ENCODE measurements at regions not wholly inside any gene's neighbourhood (a gene's known extent, or its start where the extent isn't known, plus 50 kb on each side); places are given as distances from the start of the nearest gene placed in this dataset.

DNA sequence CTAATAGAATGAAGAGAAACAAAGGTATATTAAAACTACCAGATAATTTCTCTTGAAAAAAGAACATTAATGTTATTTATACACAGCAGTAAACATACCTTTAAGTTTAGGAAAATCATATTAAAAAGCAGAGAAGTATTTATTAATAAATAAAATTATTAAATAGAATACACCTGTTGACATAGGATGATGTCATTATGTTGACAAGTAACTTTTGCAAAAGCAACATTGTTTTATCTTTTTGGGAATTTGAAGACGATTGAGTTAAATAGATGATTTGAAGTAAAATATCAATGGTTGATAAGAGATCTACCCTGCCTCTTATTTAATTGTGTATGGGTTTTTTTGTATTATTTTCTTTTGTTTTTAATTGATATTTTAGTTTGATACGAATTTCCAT lies 711.1 kb upstream of the NUDT12 start:
- H3K9me3 Mint-ChIP-seq, result peaks cover 0 to 15% (median 12%) of the 10 kb centered on the region in 6 donors
- H3K27me3 Mint-ChIP-seq (ENCODE audit: low read depth in 3 of 3), result peaks cover 0 to 1% (median 0%) of the 10 kb centered on the region in 3 donors
- no peak overlapping the region for H3K27ac Mint-ChIP-seq
- DNase-seq, result no peak
- no peaks in the 10 kb centered on the region for H3K36me3 Mint-ChIP-seq
- no peak overlapping the region for H3K4me3 Mint-ChIP-seq
- H3K4me1 Mint-ChIP-seq, result no peaks in the 10 kb centered on the region

DNA sequence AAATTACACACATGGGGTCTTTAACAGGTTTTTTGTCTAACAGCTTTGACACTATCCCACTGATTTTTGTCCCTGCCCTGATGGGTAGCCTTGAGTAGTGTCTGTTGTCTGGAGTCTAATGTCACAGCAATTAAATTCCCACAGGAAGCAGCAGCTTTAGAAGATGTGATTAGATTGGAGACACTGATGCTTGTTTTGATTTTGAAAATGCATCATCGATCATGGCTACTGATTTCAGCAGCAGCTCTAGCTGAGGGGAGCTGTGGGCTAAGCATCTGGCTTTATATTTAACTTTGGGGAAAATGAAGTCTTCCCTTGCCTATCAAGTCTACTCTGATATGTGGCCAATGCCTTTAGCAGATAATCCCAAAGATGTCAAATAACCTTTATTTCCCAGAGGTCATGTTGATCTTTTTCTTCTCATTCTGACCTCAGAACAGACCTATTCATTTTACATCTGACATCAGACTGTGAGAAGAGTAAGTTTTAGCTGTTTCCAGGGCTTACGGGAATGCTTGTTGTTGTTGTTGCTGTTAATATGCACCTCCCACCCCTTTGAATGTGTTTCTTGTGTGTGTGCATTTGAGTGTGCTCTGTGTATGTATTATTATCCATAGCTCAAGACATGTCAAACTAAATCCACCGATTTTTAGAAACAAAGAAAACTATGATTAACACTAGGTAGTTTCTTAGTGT lies 704.9 kb upstream of the NUDT12 start:
- Mint-ChIP-seq H3K4me3 (no peak overlapping the region), H3K9me3 (peaks cover 2 to 34% (median 10%) of the 10 kb centered on the region in 6 donors), H3K27ac (no peak overlapping the region), H3K36me3 (no peaks in the 10 kb centered on the region), H3K4me1 (no peaks in the 10 kb centered on the region), H3K27me3 (ENCODE audit: low read depth in 3 of 3) (peaks cover 0 to 1% (median 0%) of the 10 kb centered on the region in 3 donors)
- DNase-seq, result no peak

DNA sequence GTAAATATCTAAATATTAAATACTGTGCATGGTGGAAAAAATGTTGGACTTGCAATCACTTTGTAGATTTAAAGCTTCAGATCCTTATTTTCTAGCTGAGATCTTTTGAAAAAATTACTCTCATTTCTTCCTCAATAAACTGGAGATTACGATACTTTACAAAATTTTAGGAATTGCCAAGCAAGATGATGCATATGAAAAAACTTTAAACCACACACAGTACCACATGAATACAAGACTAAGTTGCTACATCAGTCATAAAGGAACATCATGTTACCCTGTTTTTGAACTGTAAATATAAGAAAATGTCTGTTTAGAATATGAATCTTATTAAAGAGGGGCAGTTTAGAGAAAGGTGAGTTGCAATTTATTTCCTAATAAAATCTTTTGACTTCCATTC lies 703.6 kb upstream of the NUDT12 start:
- Mint-ChIP-seq H3K27ac (no peak overlapping the region), H3K36me3 (no peaks in the 10 kb centered on the region), H3K4me1 (no peaks in the 10 kb centered on the region), H3K9me3 (peaks cover 2 to 33% (median 12%) of the 10 kb centered on the region in 6 donors), H3K27me3 (ENCODE audit: low read depth in 3 of 3) (peaks cover 0 to 2% (median 0%) of the 10 kb centered on the region in 3 donors), H3K4me3 (no peak overlapping the region)
- no peak for DNase-seq

DNA sequence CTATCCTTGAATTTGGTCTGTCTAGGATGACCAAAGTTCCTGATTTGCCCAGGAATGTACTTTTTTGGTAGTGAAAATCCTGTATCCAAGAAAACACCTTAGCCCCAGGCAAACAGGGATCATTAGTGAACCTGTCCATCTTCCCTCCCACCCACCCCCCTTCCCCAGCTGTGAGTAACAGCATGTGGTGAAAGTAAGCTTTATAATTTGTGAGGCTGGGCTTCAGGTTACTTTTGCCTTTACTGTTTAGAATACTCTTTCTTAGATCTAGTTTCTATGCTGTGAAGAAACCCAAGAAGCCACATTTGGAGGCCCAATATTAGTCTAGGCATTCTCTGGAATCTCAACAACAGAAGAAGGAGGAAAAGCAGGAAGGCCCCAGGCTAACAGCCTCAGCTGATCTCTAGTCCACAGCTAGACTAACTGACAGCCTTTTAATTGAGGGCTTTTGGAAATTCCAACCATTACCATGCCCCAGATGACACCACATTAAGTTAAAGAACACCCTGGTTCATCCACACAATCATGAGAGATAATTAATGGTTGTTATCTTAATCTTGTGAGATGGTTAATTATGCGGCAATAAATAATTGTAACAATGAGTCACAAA lies 703.0 kb upstream of the NUDT12 start:
- no peaks in the 10 kb centered on the region for H3K36me3 Mint-ChIP-seq
- peaks cover 0 to 3% (median 0%) of the 10 kb centered on the region in 3 donors for H3K27me3 Mint-ChIP-seq (ENCODE audit: low read depth in 3 of 3)
- H3K4me3 Mint-ChIP-seq, result no peak overlapping the region
- no peak overlapping the region for H3K27ac Mint-ChIP-seq
- no peaks in the 10 kb centered on the region for H3K4me1 Mint-ChIP-seq
- DNase-seq, result no peak
- H3K9me3 Mint-ChIP-seq, result peaks cover 1 to 30% (median 14%) of the 10 kb centered on the region in 6 donors

DNA sequence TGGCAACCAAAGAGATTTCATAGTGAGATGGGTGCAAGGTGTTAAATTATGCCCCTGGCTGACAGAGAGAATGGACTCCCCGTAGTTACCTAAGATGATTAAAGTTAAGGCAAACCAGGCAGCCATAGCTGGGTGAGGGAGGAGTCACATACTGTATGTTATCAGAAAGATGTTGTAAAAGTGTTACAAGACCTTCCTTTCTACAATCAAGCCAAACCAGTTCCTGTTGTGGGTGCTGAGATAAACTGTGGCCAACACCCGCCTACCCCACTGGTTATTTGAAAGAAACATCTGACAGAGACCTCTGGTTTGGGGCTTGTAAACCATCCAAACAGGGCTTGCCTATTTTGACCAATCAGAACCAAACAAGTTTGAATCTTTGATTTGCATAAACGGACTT lies 684.7 kb upstream of the NUDT12 start:
- Mint-ChIP-seq H3K36me3 (peaks cover 0 to 2% (median 0%) of the 10 kb centered on the region in 3 donors), H3K9me3 (peaks cover 8 to 37% (median 24%) of the 10 kb centered on the region in 6 donors), H3K27ac (no peak overlapping the region), H3K27me3 (ENCODE audit: low read depth in 3 of 3) (no peaks in the 10 kb centered on the region), H3K4me3 (no peak overlapping the region), H3K4me1 (no peaks in the 10 kb centered on the region)
- DNase-seq, result no peak

DNA sequence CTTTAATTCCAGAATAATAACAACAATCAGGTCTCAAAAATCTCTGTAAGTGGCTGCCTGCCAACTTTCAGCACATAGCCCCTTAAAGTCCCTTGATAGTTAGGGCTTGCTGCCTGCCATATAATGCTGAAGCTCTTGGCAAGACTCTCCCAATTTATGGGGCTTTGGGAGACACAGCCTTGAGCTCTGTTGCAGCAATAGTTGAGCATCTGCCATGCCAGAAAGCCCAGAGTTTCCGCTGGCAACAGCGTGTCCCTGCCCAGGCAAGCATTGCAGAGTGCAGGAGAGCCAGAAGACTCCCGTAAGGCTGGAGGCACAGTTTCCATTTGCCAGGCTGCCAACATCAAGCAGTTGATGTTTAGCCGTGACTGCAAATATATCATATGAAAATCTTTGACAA lies 678.5 kb upstream of the NUDT12 start:
- Mint-ChIP-seq H3K4me1 (no peaks in the 10 kb centered on the region), H3K27ac (no peak overlapping the region), H3K36me3 (no peaks in the 10 kb centered on the region), H3K27me3 (ENCODE audit: low read depth in 3 of 3) (no peaks in the 10 kb centered on the region), H3K4me3 (no peak overlapping the region), H3K9me3 (peaks cover 4 to 21% (median 7%) of the 10 kb centered on the region in 6 donors)
- DNase-seq, result no peak

DNA sequence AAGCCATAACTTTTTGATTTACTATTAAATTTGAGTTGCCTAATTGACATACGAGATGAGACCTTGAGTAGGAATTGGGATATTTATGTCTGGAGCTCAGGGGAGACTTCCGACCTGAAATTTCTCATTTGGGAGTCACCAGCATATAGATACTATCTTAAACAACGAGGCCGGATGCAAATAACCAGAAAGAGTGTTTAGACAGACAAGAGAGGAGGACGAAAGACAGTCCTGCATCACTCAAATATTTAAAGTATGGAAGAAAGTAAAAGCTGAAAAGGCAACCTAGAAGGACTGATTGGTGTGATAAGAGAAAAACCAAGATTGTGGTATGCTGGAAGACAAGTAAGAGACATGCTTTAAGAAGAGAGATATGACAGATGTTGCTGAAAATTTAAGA lies 675.0 kb upstream of the NUDT12 start:
- DNase-seq, result no peak
- Mint-ChIP-seq H3K27me3 (ENCODE audit: low read depth in 3 of 3) (no peaks in the 10 kb centered on the region), H3K4me1 (no peaks in the 10 kb centered on the region), H3K36me3 (no peaks in the 10 kb centered on the region), H3K9me3 (peaks cover 0 to 10% (median 4%) of the 10 kb centered on the region in 6 donors), H3K27ac (no peak overlapping the region), H3K4me3 (no peak overlapping the region)

DNA sequence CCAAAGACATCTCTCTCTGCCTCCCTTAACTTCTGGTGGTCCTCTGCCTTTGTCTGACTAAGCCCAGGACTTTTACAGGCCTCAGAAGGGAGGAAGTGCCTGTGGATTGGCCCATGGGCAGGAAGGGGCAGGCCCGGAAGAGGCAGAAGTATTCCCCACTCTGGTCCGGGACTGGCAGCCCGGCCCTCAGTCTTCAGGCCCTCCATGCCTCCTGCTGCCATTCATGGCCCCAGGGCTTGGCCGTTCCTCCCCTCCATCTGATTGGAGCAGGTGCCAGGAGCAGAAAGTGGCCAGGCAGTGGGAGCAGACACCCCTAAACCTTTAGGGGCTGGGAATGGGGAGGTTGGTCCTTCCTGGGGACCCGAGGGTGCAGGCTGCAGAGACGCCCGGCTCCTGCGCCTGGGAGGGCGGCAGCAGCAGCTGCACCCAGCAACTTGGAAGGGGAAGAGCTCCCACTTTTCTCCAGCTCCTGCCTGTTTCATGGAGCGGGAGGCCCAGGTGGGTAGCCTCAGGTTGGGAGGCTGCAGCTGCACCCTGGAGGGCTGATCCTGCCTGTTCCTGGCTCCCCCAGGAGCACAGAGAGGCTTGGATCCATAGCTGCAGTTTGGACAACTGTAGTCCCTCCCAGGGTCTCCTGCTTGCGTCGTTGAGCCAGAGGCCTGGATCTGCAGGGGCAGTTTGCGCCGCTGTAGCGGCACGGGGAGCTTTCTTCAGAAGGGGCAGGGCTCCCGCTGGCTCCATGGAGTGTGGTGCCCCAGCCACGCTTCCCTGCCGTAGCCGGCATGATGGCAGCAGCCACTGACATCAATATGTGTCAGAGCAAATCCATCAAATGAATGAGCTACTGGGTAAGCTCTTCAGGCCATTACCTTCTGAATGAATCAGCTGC lies 661.5 kb upstream of the NUDT12 start:
- Mint-ChIP-seq H3K27ac (no peak overlapping the region), H3K27me3 (ENCODE audit: low read depth in 3 of 3) (no peaks in the 10 kb centered on the region), H3K4me1 (no peaks in the 10 kb centered on the region), H3K4me3 (no peak overlapping the region), H3K36me3 (no peaks in the 10 kb centered on the region), H3K9me3 (peaks cover 0 to 16% (median 3%) of the 10 kb centered on the region in 6 donors)
- no peak for DNase-seq

DNA sequence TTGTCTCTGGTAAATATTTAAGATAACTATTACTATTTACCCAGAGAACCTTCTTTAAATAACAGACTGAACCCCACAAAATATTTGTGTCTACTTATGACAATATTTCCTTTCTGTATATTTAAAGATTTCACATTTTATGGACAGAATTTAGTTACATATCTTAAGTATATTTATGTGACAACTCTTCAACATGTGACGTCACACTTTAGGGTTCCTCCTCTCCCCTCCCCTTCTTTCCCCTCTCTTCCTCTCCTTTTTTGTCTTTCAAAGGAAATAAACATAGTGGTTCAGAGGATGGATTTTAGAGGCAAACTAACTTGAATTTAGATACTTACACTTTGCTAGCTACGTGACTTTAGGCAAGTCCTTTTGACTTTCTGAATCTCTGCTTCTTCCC lies 655.6 kb upstream of the NUDT12 start:
- no peaks in the 10 kb centered on the region for H3K27me3 Mint-ChIP-seq (ENCODE audit: low read depth in 3 of 3)
- no peak overlapping the region for H3K27ac Mint-ChIP-seq
- H3K4me1 Mint-ChIP-seq, result no peaks in the 10 kb centered on the region
- DNase-seq, result no peak
- H3K9me3 Mint-ChIP-seq, result peaks cover 2 to 23% (median 5%) of the 10 kb centered on the region in 6 donors
- no peak overlapping the region for H3K4me3 Mint-ChIP-seq
- no peaks in the 10 kb centered on the region for H3K36me3 Mint-ChIP-seq

DNA sequence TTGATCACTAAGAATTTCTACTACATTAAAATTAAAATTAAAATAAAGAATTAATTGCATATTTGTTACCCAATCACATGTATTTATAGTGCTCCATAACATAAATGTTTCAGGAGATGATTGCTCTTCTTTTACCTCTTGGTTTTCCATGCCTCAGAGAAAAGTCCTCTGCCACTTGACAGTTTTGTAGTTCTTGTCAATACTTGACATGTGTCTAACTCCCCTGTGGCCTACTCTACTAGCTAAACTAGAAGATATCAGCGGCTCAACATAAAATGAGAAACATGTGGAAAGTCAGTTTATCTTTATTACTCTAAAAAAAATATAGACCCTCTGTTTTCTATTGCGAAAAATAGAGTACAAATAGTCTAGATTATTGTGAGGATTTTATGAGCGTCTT lies 650.6 kb upstream of the NUDT12 start:
- Mint-ChIP-seq H3K4me1 (no peaks in the 10 kb centered on the region), H3K36me3 (no peaks in the 10 kb centered on the region), H3K4me3 (no peak overlapping the region), H3K27ac (no peak overlapping the region), H3K27me3 (ENCODE audit: low read depth in 3 of 3) (no peaks in the 10 kb centered on the region), H3K9me3 (peaks cover 1 to 33% (median 15%) of the 10 kb centered on the region in 6 donors)
- no peak for DNase-seq

DNA sequence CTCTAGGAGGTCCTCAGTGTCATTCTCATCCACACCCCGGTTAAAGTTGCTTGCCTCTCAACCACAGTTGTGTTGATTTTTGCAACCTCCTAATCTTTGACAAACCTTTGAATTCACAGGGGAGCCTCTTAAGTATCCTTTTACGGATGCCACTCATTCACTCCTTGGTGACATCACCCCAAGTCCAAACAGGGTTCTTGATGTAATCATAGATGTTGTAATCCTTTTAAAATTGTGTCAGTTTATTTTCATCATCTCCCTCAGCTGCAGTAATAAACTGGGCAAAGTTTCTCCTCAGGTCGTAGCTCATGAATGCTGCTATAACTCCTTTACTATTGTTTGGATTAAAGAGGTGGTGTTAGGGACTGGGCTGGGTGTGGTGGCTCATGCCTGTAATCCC lies 637.2 kb upstream of the NUDT12 start:
- no peaks in the 10 kb centered on the region for H3K36me3 Mint-ChIP-seq
- no peak overlapping the region for H3K4me3 Mint-ChIP-seq
- peaks cover 2 to 26% (median 9%) of the 10 kb centered on the region in 6 donors for H3K9me3 Mint-ChIP-seq
- no peaks in the 10 kb centered on the region for H3K27me3 Mint-ChIP-seq (ENCODE audit: low read depth in 3 of 3)
- no peaks in the 10 kb centered on the region for H3K4me1 Mint-ChIP-seq
- no peak overlapping the region for H3K27ac Mint-ChIP-seq
- DNase-seq, result no peak

DNA sequence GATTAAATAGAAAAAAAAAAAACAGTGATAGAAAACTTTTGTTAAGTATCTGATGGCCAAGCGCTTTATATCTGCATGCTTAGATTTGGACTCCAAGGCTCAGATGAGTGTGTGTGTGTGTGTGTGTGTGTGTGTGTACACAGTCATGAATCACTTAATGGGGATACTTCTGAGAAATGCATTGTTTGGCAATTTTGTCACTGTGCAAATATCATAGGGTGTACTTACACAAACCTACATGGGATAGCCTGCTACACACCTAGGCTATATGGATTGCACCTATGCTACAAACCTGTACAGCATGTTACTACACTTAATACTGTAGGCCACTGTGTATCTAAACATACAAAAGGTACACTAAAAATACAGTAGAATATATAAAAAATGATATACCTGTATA lies 635.6 kb upstream of the NUDT12 start:
- no peaks in the 10 kb centered on the region for H3K4me1 Mint-ChIP-seq
- no peaks in the 10 kb centered on the region for H3K36me3 Mint-ChIP-seq
- no peak overlapping the region for H3K4me3 Mint-ChIP-seq
- H3K27me3 Mint-ChIP-seq (ENCODE audit: low read depth in 3 of 3), result no peaks in the 10 kb centered on the region
- no peak overlapping the region for H3K27ac Mint-ChIP-seq
- DNase-seq, result no peak
- H3K9me3 Mint-ChIP-seq, result peaks cover 2 to 21% (median 7%) of the 10 kb centered on the region in 6 donors

DNA sequence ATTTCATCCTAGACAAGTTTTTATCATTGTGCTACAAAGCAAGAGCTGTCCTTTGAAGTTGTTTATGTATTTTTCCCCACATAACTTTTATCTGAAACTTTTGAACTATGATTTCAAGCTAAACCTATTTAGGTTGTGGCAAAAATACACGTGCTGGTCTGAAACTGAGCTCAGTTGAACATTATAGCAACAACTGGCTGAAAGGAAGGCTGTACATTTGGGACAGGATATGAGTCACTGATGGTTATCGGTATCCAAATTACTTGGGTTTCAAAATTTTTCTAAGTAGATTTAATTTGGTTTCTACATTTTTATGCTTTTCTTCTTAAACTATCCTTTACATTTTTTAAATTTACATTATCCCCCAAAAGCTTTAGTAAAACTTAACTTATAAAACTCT lies 627.3 kb upstream of the NUDT12 start:
- no peak for DNase-seq
- no peak overlapping the region for H3K27ac Mint-ChIP-seq
- H3K4me3 Mint-ChIP-seq, result no peak overlapping the region
- no peaks in the 10 kb centered on the region for H3K36me3 Mint-ChIP-seq
- H3K9me3 Mint-ChIP-seq, result peaks cover 9 to 47% (median 23%) of the 10 kb centered on the region in 6 donors
- H3K4me1 Mint-ChIP-seq, result no peaks in the 10 kb centered on the region
- H3K27me3 Mint-ChIP-seq (ENCODE audit: low read depth in 3 of 3), result no peaks in the 10 kb centered on the region

DNA sequence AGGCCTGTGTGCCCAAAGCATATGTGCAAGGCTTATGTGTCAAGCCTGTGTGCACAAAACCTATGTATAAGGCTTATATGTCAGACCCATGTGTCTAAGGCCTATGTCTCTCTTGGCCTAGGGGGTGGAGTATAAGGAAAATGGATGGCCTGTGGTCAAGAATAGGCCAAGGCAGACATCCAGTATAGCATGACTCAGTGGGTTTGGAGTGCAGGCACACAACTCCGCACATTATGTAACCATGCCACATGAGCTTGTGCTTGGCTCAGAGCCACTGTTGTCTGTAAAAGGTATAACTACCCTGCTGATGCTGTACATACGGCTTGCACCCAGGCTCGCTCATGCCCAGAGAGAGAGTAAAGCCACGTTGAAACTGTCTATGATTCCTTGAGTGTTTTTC lies 626.4 kb upstream of the NUDT12 start:
- Mint-ChIP-seq H3K27me3 (ENCODE audit: low read depth in 3 of 3) (no peaks in the 10 kb centered on the region), H3K9me3 (peaks cover 9 to 52% (median 25%) of the 10 kb centered on the region in 6 donors), H3K4me1 (no peaks in the 10 kb centered on the region), H3K27ac (no peak overlapping the region), H3K36me3 (no peaks in the 10 kb centered on the region), H3K4me3 (no peak overlapping the region)
- no peak for DNase-seq
